BJ (cell line): ENCODE measurements at regions not wholly inside any gene's neighbourhood (a gene's known extent, or its start where the extent isn't known, plus 50 kb on each side); places are given as distances from the start of the nearest gene placed in this dataset.

Source experiments
- CTCF ChIA-PET: fragments of 350-600 bp; formaldehyde crosslinking; extraction: SDS; loops from one replicate; lab custom pipeline; 2021; ENCODE audit warnings: antibody characterized with exemption, inconsistent platforms; lab: Yijun Ruan, JAX
- POLR2A ChIA-PET: fragments of 300-600 bp; sonication (Branson Sonifier 250); formaldehyde crosslinking; extraction: SDS; loops from one replicate; lab custom pipeline; 2021; ENCODE audit warnings: antibody characterized with exemption; lab: Charles Lee
- DNase-seq: peaks from one replicate; pipeline ENCODE4 v3.0.0-alpha.2; 2011; ENCODE audit warnings: low read depth
- H3K27me3 ChIP-seq: 2 replicates; pipeline ENCODE4 v1.6.0; 2011; ENCODE audit warnings: low read length; ENCODE audit not compliant: control insufficient read depth, insufficient read depth
- H3K36me3 ChIP-seq: 2 replicates; pipeline ENCODE4 v1.5.1; 2011; ENCODE audit warnings: low read length; ENCODE audit not compliant: control insufficient read depth, insufficient read depth
- H3K4me3 ChIP-seq: 2 replicates; pipeline ENCODE4 v1.5.1; 2011; ENCODE audit warnings: low read depth, mild to moderate bottlenecking, control low read depth, low read length
- TF ChIP-seq, protein P1 (sequence below): IDR thresholded peaks from 2 replicates; pipeline ENCODE4 v1.5.1; 2011; ENCODE audit warnings: low read depth, mild to moderate bottlenecking, control low read depth, inconsistent platforms, low read length, moderate library complexity; ENCODE audit not compliant: insufficient read depth

- TF ChIP-seq, protein P1, sequence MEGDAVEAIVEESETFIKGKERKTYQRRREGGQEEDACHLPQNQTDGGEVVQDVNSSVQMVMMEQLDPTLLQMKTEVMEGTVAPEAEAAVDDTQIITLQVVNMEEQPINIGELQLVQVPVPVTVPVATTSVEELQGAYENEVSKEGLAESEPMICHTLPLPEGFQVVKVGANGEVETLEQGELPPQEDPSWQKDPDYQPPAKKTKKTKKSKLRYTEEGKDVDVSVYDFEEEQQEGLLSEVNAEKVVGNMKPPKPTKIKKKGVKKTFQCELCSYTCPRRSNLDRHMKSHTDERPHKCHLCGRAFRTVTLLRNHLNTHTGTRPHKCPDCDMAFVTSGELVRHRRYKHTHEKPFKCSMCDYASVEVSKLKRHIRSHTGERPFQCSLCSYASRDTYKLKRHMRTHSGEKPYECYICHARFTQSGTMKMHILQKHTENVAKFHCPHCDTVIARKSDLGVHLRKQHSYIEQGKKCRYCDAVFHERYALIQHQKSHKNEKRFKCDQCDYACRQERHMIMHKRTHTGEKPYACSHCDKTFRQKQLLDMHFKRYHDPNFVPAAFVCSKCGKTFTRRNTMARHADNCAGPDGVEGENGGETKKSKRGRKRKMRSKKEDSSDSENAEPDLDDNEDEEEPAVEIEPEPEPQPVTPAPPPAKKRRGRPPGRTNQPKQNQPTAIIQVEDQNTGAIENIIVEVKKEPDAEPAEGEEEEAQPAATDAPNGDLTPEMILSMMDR = no peak
- ChIA-PET CTCF (no interaction called here), POLR2A (no interaction called here)
- Histone ChIP-seq H3K27me3 (no peaks in the 10 kb centered on the region), H3K4me3 (no peak overlapping the region), H3K36me3 (no peaks in the 10 kb centered on the region)
- DNase-seq = no peak
Observed at GRCh38 chr21:14312871-14313270, 70.1 kb downstream of the HSPA13 start.

- Histone ChIP-seq H3K36me3 (no peaks in the 10 kb centered on the region), H3K27me3 (no peaks in the 10 kb centered on the region), H3K4me3 (no peak overlapping the region)
- TF ChIP-seq, protein P1 = no peak
- POLR2A ChIA-PET = no interaction called here
- CTCF ChIA-PET = no interaction called here
- no peak for DNase-seq
Observed at GRCh38 chr21:14308234-14308633, 74.7 kb downstream of the HSPA13 start.

DNA sequence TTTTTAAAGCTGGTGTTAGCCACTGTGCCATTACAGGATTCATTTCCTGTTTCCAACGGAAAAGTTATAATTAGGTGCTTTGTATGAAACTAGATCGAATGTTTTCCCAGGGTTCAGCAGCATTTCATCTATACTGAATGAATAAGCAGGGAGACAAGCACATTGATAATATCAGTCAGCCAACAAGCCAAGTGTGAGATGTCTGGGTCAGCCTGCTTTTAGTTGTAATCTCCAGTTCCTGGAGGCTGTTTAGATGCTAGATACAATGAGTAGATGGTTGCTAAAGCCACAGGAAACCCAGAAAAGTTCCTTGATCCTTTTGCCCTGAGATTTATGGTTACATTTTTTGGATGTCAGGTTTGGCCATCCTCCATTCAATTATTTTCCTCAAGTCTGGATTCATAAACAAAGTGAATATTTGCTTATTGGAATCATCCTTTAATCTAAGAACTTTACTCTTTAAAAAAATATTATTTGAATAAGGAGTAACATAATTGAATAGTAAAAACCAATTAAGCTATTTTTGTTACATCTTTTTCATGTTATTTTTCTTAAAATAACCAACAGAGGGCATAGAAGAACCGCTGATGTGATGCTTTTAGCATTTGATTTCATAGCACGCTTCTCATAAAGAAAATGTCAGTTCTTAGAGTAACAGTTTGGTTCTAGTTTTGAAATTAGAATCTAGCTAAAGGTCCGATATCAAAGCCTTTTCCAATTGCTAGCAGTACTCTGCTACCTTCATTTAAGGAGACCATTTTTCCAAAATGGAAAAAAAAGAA lies 76.6 kb downstream of the HSPA13 start:
- CTCF ChIA-PET = interaction anchor here (0.7 to 1.2 kb wide), 2 partner anchors 16 to 20 kb away, joined by 4 read pairs; no protein-coding TSS in a partner anchor
- POLR2A ChIA-PET = no interaction called here
- Histone ChIP-seq H3K27me3 (no peaks in the 10 kb centered on the region), H3K36me3 (no peaks in the 10 kb centered on the region), H3K4me3 (no peak overlapping the region)
- DNase-seq = no peak
- TF ChIP-seq, protein P1 = no peak

- Histone ChIP-seq H3K36me3 (no peaks in the 10 kb centered on the region), H3K27me3 (no peaks in the 10 kb centered on the region), H3K4me3 (no peak overlapping the region)
- no peak for DNase-seq
- CTCF ChIA-PET = no interaction called here
- POLR2A ChIA-PET = no interaction called here
- TF ChIP-seq, protein P1 = no peak
Observed at GRCh38 chr21:14303731-14304488, 79.0 kb downstream of the HSPA13 start.

DNA sequence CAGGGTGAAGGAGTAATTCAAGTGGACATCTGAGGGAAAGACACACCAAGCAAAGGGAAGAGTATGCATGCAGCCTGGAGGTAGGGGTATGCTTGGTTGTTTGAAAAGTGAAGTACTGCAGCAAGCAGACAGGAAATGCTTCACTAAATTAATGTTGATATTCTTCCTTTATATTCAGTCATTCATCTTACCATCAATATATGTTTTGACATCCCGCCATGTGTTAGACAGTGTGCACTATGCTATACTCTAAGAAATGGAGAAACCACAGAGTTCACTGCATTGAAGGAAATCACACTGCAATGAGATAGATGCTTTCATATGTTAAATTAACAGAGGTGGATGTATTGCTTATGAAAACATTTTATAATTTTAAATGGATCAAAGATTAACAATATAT lies 82.9 kb downstream of the HSPA13 start:
- Histone ChIP-seq H3K4me3 (no peak overlapping the region), H3K36me3 (no peaks in the 10 kb centered on the region), H3K27me3 (no peaks in the 10 kb centered on the region)
- POLR2A ChIA-PET = no interaction called here
- CTCF ChIA-PET = no interaction called here
- DNase-seq = no peak
- TF ChIP-seq, protein P1 = no peak
